ENCODE measurements at regions not wholly inside any gene's neighbourhood (a gene's known extent, or its start where the extent isn't known, plus 50 kb on each side); places are given as distances from the start of the nearest gene placed in this dataset.
"Not testable (repeated sequence)": the region's sequence is repeated elsewhere in the genome, so short reads cannot be mapped to it uniquely, and the experiment has no call there.

- Mint-ChIP-seq H3K27ac (no peak overlapping the region), H3K27me3 (no peaks in the 10 kb centered on the region), H3K4me3 (no peak overlapping the region), H3K36me3 (ENCODE audit: low read depth) (no peaks in the 10 kb centered on the region), H3K4me1 (no peaks in the 10 kb centered on the region)
- DNase-seq = no peak
- no peaks in the 10 kb centered on the region for H3K9me3 ChIP-seq (ENCODE audit: control insufficient read depth, low read length, poor library complexity, severe bottlenecking)
- no peak for ATAC-seq
These were observed 532.5 kb downstream of the KIF4B start for GRCh38 chr5:155546075-155546474.

DNA sequence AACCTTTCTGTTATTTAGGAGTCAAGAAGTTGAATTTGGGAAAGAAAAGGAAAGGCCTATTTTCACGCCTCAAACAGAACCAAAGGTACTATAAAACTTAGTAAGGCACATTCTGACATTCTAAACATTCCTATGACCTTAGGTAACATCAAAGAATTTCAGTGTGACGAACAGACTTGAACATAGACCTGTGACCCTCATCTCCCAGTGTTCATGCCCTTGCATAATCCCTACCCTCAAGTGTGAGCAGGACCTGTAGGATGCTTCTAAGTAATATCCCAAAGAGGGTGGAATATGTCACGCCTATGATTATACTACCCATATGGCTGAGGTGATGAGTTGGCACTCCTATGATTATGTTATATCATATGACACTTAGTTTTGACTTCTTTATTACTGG lies 540.9 kb downstream of the KIF4B start:
- Mint-ChIP-seq H3K36me3 (ENCODE audit: low read depth) (no peaks in the 10 kb centered on the region), H3K27me3 (no peaks in the 10 kb centered on the region), H3K4me1 (no peaks in the 10 kb centered on the region), H3K27ac (no peak overlapping the region), H3K4me3 (no peak overlapping the region)
- DNase-seq (no peak), ATAC-seq (no peak)
- no peaks in the 10 kb centered on the region for H3K9me3 ChIP-seq (ENCODE audit: control insufficient read depth, low read length, poor library complexity, severe bottlenecking)

- Mint-ChIP-seq H3K27ac (no peak overlapping the region), H3K4me1 (no peaks in the 10 kb centered on the region), H3K4me3 (no peak overlapping the region), H3K27me3 (no peaks in the 10 kb centered on the region), H3K36me3 (ENCODE audit: low read depth) (no peaks in the 10 kb centered on the region)
- H3K9me3 ChIP-seq (ENCODE audit: control insufficient read depth, low read length, poor library complexity, severe bottlenecking) = no peaks in the 10 kb centered on the region
- no peak for DNase-seq
- ATAC-seq = no peak
These were observed 542.7 kb downstream of the KIF4B start for GRCh38 chr5:155556222-155556621.

DNA sequence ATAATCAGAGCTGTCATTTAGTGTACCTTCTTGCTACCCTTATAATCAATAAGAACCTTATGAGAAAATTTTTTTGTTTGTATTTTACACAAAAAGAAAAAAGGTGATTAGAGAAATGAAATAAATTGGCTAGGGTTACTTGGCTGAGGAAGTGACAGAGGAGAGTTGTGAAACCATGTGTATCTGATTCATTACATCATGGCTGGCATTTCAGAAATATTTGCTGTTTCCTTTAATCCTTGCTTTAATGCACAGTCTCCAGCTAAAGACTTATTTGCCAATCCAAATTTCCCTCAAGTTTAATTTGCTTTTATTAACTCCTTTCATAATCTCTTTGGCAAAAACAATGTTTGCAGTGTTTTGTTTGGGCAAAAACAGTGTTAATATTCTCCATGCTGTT lies 543.1 kb downstream of the KIF4B start:
- no peak for DNase-seq
- no peak for ATAC-seq

DNA sequence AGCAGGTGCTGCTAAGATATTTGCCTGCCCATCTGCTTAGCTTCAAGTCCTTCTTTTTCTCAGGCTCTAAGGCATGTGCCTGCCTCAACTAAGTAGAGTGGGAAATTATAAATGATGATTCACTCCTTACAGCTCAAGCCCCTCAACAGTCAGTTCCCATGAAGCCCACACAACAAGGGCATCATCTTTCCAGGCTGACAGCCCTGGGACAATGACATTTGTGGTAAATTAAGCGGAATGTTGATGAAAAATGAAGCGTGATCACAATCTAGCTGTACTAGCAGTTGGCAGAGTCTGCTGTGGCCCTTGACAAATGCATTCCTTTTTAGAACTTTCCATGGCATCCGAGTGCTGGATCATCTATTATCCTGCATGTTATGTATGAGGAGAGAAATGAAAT lies 548.6 kb downstream of the KIF4B start:
- no peaks in the 10 kb centered on the region for H3K9me3 ChIP-seq (ENCODE audit: control insufficient read depth, low read length, poor library complexity, severe bottlenecking)
- H3K27ac Mint-ChIP-seq = no peak overlapping the region
- no peaks in the 10 kb centered on the region for H3K4me1 Mint-ChIP-seq
- DNase-seq = no peak
- H3K36me3 Mint-ChIP-seq (ENCODE audit: low read depth) = no peaks in the 10 kb centered on the region
- H3K4me3 Mint-ChIP-seq = no peak overlapping the region
- no peak for ATAC-seq
- no peaks in the 10 kb centered on the region for H3K27me3 Mint-ChIP-seq

More for the DNA sequence above, 543.1 kb downstream of the KIF4B start:
- no peak overlapping the region for H3K27ac Mint-ChIP-seq
- no peak overlapping the region for H3K4me3 Mint-ChIP-seq
- H3K27me3 Mint-ChIP-seq = no peaks in the 10 kb centered on the region
- no peaks in the 10 kb centered on the region for H3K9me3 ChIP-seq (ENCODE audit: control insufficient read depth, low read length, poor library complexity, severe bottlenecking)
- no peaks in the 10 kb centered on the region for H3K4me1 Mint-ChIP-seq
- H3K36me3 Mint-ChIP-seq (ENCODE audit: low read depth) = no peaks in the 10 kb centered on the region

GRCh38 chr5:155564541-155564940 lies 551.0 kb downstream of the KIF4B start:
- ATAC-seq = no peak

GRCh38 chr5:155575861-155576260 lies 562.3 kb downstream of the KIF4B start:
- Mint-ChIP-seq H3K27ac (no peak overlapping the region), H3K4me1 (no peaks in the 10 kb centered on the region), H3K36me3 (ENCODE audit: low read depth) (no peaks in the 10 kb centered on the region), H3K4me3 (no peak overlapping the region), H3K27me3 (no peaks in the 10 kb centered on the region)
- ATAC-seq (no peak), DNase-seq (no peak)
- no peaks in the 10 kb centered on the region for H3K9me3 ChIP-seq (ENCODE audit: control insufficient read depth, low read length, poor library complexity, severe bottlenecking)

More at GRCh38 chr5:155564541-155564940, 551.0 kb downstream of the KIF4B start:
- DNase-seq = no peak
- Mint-ChIP-seq H3K4me1 (no peaks in the 10 kb centered on the region), H3K4me3 (no peak overlapping the region), H3K27ac (no peak overlapping the region), H3K36me3 (ENCODE audit: low read depth) (no peaks in the 10 kb centered on the region), H3K27me3 (no peaks in the 10 kb centered on the region)
- no peaks in the 10 kb centered on the region for H3K9me3 ChIP-seq (ENCODE audit: control insufficient read depth, low read length, poor library complexity, severe bottlenecking)

GRCh38 chr5:155586808-155587207 lies 573.3 kb downstream of the KIF4B start:
- not testable (repeated sequence) for H3K9me3 ChIP-seq (ENCODE audit: control insufficient read depth, low read length, poor library complexity, severe bottlenecking); DNase-seq; H3K4me1 Mint-ChIP-seq; H3K4me3 Mint-ChIP-seq; H3K36me3 Mint-ChIP-seq (ENCODE audit: low read depth); H3K27me3 Mint-ChIP-seq; ATAC-seq; H3K27ac Mint-ChIP-seq

DNA sequence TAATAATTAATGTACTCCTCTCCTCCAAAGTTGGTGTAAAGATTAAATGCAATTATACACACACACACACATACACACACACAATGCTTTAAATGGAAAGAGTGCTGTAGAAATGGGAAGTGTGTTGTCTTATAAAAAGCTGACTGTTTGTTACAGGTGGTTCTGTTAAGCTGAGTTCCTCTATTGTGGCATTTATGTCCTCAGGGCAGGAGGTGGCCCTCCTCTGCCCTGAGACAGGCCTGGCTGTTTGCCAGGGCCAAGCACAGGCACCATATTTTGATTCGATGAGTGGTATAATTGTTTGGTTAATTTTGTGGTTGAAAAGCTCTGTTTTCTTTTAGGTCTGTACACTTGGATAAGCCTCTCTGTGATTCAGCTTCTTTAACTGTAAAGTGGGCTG lies 573.9 kb downstream of the KIF4B start:
- H3K27me3 Mint-ChIP-seq = no peaks in the 10 kb centered on the region
- no peak for DNase-seq
- H3K36me3 Mint-ChIP-seq (ENCODE audit: low read depth) = no peaks in the 10 kb centered on the region

GRCh38 chr5:155591273-155591672 lies 577.7 kb downstream of the KIF4B start:
- no peaks in the 10 kb centered on the region for H3K27me3 Mint-ChIP-seq
- DNase-seq (no peak), ATAC-seq (no peak)
- no peaks in the 10 kb centered on the region for H3K36me3 Mint-ChIP-seq (ENCODE audit: low read depth)
- no peaks in the 10 kb centered on the region for H3K4me1 Mint-ChIP-seq
- H3K9me3 ChIP-seq (ENCODE audit: control insufficient read depth, low read length, poor library complexity, severe bottlenecking) = no peaks in the 10 kb centered on the region
- no peak overlapping the region for H3K4me3 Mint-ChIP-seq
- H3K27ac Mint-ChIP-seq = no peak overlapping the region

More for the DNA sequence above, 573.9 kb downstream of the KIF4B start:
- no peak for ATAC-seq
- H3K4me1 Mint-ChIP-seq = no peaks in the 10 kb centered on the region
- H3K9me3 ChIP-seq (ENCODE audit: control insufficient read depth, low read length, poor library complexity, severe bottlenecking) = no peaks in the 10 kb centered on the region
- no peak overlapping the region for H3K4me3 Mint-ChIP-seq
- H3K27ac Mint-ChIP-seq = no peak overlapping the region

DNA sequence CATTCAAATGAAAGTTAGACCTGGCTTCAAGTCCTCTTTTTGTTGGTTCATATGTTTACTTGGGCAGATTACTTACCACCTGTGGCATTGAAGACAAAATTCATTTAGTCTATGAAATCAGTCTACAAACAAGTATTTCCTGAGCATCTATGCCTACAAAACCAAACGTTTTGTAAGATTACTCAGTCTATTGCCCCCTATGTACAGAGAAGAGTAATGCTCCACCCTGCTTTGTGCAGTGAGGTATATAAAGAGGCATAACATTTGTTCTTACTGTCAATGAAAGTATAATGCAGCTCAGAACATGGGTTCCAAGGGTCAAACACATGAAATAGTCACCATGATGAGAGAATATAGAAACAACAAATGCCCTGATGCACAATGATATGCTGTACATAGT lies 580.7 kb downstream of the KIF4B start:
- no peak for ATAC-seq
- Mint-ChIP-seq H3K27ac (no peak overlapping the region), H3K36me3 (ENCODE audit: low read depth) (no peaks in the 10 kb centered on the region), H3K4me1 (no peaks in the 10 kb centered on the region), H3K4me3 (no peak overlapping the region), H3K27me3 (no peaks in the 10 kb centered on the region)
- DNase-seq = no peak
- no peaks in the 10 kb centered on the region for H3K9me3 ChIP-seq (ENCODE audit: control insufficient read depth, low read length, poor library complexity, severe bottlenecking)

- Mint-ChIP-seq H3K4me1 (no peaks in the 10 kb centered on the region), H3K36me3 (ENCODE audit: low read depth) (no peaks in the 10 kb centered on the region), H3K4me3 (no peak overlapping the region), H3K27me3 (no peaks in the 10 kb centered on the region), H3K27ac (no peak overlapping the region)
- DNase-seq (no peak), ATAC-seq (no peak)
- H3K9me3 ChIP-seq (ENCODE audit: control insufficient read depth, low read length, poor library complexity, severe bottlenecking) = no peaks in the 10 kb centered on the region
These were observed 582.2 kb downstream of the KIF4B start for GRCh38 chr5:155595791-155596190.

DNA sequence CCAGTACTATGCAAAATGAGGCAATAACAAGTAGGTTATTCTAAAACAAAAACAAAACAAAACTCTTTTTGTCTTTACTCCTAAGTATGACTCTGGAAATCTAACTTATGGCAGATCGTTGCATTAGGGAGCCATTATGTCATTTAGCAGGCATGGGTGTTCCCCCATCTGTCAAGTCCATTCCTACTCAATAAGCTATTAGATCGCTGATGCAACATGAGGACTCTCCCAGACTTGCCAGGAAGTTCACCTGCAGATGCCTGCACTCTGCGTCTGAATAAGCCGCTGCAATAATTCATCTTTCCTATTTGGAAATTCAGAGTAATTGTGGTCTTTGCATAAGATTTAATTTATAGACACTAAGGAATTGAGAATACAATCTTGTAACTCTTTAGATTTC lies 585.0 kb downstream of the KIF4B start:
- H3K4me3 Mint-ChIP-seq = no peak overlapping the region
- no peak overlapping the region for H3K27ac Mint-ChIP-seq
- DNase-seq = no peak
- H3K27me3 Mint-ChIP-seq = no peaks in the 10 kb centered on the region
- no peak for ATAC-seq
- H3K4me1 Mint-ChIP-seq = no peaks in the 10 kb centered on the region
- H3K9me3 ChIP-seq (ENCODE audit: control insufficient read depth, low read length, poor library complexity, severe bottlenecking) = no peaks in the 10 kb centered on the region
- no peaks in the 10 kb centered on the region for H3K36me3 Mint-ChIP-seq (ENCODE audit: low read depth)

- DNase-seq (no peak), ATAC-seq (no peak)
- no peaks in the 10 kb centered on the region for H3K9me3 ChIP-seq (ENCODE audit: control insufficient read depth, low read length, poor library complexity, severe bottlenecking)
- H3K36me3 Mint-ChIP-seq (ENCODE audit: low read depth) = no peaks in the 10 kb centered on the region
- no peaks in the 10 kb centered on the region for H3K27me3 Mint-ChIP-seq
- no peaks in the 10 kb centered on the region for H3K4me1 Mint-ChIP-seq
- H3K27ac Mint-ChIP-seq = no peak overlapping the region
- H3K4me3 Mint-ChIP-seq = no peak overlapping the region
These were observed 592.4 kb downstream of the KIF4B start for GRCh38 chr5:155605920-155606319.
